Glutamatergic neuron (in vitro differentiated cells): ENCODE measurements at regions not wholly inside any gene's neighbourhood (a gene's known extent, or its start where the extent isn't known, plus 50 kb on each side); places are given as distances from the start of the nearest gene placed in this dataset.

Experiments used
- DNase-seq: peaks from one replicate; pipeline ENCODE4 v3.0.0; 2022
- H3K27ac Mint-ChIP-seq: one replicate; pipeline ENCODE4 v1.8.0; 2020; ENCODE audit warnings: mild to moderate bottlenecking, mixed read lengths, inconsistent platforms; ENCODE audit not compliant: unreplicated experiment
- H3K27me3 Mint-ChIP-seq: one replicate; pipeline ENCODE4 v1.8.0; 2020; ENCODE audit warnings: mild to moderate bottlenecking, moderate library complexity, mixed read lengths, inconsistent platforms; ENCODE audit not compliant: unreplicated experiment
- H3K36me3 Mint-ChIP-seq: one replicate; pipeline ENCODE4 v1.8.0; 2020; ENCODE audit warnings: mild to moderate bottlenecking, mixed read lengths, inconsistent platforms; ENCODE audit not compliant: unreplicated experiment
- H3K4me1 Mint-ChIP-seq: one replicate; pipeline ENCODE4 v1.8.0; 2020; ENCODE audit warnings: mild to moderate bottlenecking, low read depth, mixed read lengths, inconsistent platforms; ENCODE audit not compliant: unreplicated experiment
- H3K4me3 Mint-ChIP-seq: one replicate; pipeline ENCODE4 v1.8.0; 2020; ENCODE audit warnings: mild to moderate bottlenecking, mixed read lengths, inconsistent platforms; ENCODE audit not compliant: unreplicated experiment
- H3K9me3 Mint-ChIP-seq: one replicate; pipeline ENCODE4 v1.8.0; 2020; ENCODE audit warnings: mild to moderate bottlenecking, moderate library complexity, mixed read lengths, inconsistent platforms; ENCODE audit not compliant: unreplicated experiment
- TF ChIP-seq, protein P1 (sequence below): fragments of 200-600 bp; sonication (generic); IDR thresholded peaks from one replicate; pipeline ENCODE4 v1.5.0; 2021; ENCODE audit not compliant: partially characterized antibody, unreplicated experiment

DNA sequence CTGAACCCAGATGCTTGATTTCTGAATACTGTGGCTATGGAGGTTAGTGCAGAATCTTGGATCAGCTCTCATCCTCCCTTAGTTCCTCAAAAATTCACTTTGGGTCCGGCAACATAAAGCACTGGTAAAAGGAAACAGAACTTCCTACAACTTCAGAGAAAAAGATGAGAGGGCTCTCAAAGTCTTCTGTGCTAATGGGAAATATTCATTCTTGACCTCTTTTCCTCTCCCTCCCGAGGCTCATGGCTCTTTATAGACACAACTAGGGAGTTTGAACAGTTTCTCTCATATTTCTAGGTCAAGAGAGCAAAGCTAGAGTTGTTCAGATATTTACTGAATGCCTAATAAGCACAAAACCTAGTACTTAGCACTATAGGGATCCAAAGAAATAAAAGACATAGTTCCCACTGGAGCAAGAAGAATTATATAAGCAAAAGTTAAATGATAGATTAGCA lies 124.1 kb upstream of the TCF21 start:
- Mint-ChIP-seq H3K9me3 (peaks cover 2% of the 10 kb centered on the region), H3K27ac (no peak overlapping the region)

DNA sequence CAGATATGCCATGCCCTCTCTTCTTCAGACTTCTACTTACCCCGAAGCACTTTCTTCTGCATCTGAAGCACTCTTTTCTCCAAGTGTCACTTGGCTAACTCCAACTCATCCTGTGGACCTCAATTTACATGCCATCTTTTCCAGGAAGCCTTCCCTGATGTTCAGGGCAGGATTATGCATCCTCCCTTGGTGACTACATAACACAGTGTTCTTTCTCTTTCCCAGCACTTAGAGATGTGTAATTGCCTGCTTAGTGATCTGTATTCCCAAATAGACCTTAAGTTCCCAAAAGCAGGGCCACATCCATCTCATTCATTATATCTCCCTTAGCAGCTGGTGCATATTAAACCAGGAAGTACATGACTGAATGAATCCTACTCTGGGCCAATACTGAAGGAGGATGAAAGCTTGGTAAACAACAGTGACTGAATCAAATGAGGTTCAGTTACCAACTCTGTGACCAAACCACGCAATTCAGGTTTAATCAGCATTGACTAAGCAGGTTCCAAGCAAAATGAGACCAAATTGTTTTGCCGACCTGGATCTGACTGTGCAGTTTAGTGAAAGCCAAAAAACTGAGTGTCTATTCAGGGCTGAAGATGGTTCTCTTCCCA lies 121.4 kb upstream of the TCF21 start:
- H3K9me3 Mint-ChIP-seq = peaks cover 2% of the 10 kb centered on the region
- H3K27ac Mint-ChIP-seq = no peak overlapping the region

More for the DNA sequence above, 124.1 kb upstream of the TCF21 start:
- Mint-ChIP-seq H3K27me3 (no peaks in the 10 kb centered on the region), H3K4me1 (peaks cover 6% of the 10 kb centered on the region), H3K4me3 (no peak overlapping the region), H3K36me3 (no peaks in the 10 kb centered on the region)
- TF ChIP-seq, protein P1, sequence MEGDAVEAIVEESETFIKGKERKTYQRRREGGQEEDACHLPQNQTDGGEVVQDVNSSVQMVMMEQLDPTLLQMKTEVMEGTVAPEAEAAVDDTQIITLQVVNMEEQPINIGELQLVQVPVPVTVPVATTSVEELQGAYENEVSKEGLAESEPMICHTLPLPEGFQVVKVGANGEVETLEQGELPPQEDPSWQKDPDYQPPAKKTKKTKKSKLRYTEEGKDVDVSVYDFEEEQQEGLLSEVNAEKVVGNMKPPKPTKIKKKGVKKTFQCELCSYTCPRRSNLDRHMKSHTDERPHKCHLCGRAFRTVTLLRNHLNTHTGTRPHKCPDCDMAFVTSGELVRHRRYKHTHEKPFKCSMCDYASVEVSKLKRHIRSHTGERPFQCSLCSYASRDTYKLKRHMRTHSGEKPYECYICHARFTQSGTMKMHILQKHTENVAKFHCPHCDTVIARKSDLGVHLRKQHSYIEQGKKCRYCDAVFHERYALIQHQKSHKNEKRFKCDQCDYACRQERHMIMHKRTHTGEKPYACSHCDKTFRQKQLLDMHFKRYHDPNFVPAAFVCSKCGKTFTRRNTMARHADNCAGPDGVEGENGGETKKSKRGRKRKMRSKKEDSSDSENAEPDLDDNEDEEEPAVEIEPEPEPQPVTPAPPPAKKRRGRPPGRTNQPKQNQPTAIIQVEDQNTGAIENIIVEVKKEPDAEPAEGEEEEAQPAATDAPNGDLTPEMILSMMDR = no peak
- no peak for DNase-seq

DNA sequence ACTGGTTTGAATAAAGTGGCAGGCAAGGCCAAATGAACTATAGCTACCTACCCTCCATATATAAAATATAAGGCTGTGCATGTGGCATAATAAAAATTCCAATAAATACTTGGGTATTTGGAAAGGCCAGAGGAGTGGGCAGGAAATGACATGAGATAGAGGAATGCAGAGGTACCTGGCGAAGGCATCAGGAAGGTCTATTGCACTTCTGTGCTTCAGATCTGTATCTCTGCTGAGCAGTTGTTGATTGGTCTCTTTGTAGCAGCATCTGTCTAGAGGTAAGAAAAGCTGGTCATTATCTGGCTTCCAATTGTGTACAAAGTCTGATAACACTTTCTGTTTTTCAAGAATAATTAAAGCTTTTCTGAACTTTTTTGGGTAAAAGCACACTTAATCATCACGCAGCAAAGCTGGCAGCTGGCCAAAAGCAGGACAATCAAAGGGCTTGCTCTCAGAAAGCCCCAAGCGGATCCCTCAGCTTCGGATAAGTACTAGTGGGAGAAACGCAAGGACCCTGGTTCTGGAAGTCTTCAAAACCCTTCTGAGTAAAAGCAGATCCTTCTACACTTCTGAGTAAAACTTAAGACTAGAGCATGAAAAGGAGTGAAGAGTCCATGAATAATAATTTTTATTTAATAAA lies 120.1 kb upstream of the TCF21 start:
- Mint-ChIP-seq H3K36me3 (no peaks in the 10 kb centered on the region), H3K9me3 (peaks cover 2% of the 10 kb centered on the region), H3K4me1 (peaks cover 6% of the 10 kb centered on the region), H3K4me3 (no peak overlapping the region), H3K27me3 (no peaks in the 10 kb centered on the region), H3K27ac (no peak overlapping the region)
- no peak for DNase-seq
- TF ChIP-seq, protein P1 = no peak

More for the DNA sequence above, 121.4 kb upstream of the TCF21 start:
- no peak for DNase-seq
- Mint-ChIP-seq H3K36me3 (no peaks in the 10 kb centered on the region), H3K27me3 (no peaks in the 10 kb centered on the region), H3K4me3 (no peak overlapping the region), H3K4me1 (peaks cover 6% of the 10 kb centered on the region)
- TF ChIP-seq, protein P1 = no peak

DNA sequence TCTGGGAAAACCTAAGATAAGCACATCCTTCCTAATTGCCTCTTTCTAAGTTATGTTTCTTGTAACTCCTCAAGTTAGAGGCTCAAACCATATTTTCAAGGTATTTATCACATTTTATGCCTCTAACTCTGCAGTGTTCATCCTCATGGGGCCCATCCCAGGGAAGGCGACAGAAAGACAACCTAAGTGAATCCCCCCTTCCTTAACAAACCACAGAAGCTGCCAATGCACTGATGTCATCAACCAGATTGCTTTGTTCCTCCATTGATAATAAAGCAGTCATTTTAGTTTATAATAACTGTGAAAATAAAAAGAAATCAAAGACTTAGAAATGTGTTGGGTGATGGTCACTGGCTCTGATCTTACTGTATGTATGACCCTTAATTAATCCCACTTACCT lies 119.5 kb upstream of the TCF21 start:
- Mint-ChIP-seq H3K27me3 (no peaks in the 10 kb centered on the region), H3K36me3 (no peaks in the 10 kb centered on the region), H3K4me1 (peaks cover 4% of the 10 kb centered on the region), H3K27ac (no peak overlapping the region), H3K4me3 (no peak overlapping the region), H3K9me3 (peaks cover 2% of the 10 kb centered on the region)
- DNase-seq = no peak
- TF ChIP-seq, protein P1 = no peak

DNA sequence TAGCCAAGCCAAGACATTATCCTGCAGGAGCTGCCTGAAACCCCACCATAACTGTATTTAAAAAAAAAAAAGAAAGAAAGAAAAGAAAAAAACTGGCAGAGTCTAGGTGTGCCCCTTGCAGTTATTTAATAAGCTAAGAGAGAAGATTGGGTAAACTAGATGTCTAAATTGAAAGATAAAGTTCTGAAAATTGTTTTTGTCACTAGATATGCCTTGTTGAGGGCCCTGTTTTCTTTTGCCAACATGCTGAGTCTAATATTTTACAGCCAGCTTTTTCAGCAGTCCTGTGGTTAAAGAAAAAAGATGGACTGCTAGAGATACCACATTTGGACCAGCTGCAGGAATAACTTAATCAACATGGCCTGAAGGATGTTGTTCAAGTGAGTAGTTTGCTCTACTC lies 116.3 kb upstream of the TCF21 start:
- Mint-ChIP-seq H3K4me3 (no peak overlapping the region), H3K27me3 (no peaks in the 10 kb centered on the region), H3K36me3 (no peaks in the 10 kb centered on the region), H3K4me1 (peaks cover 4% of the 10 kb centered on the region), H3K9me3 (peaks cover 2% of the 10 kb centered on the region), H3K27ac (no peak overlapping the region)
- TF ChIP-seq, protein P1 = no peak
- no peak for DNase-seq
